ENCODE measurements at regions not wholly inside any gene's neighbourhood (a gene's known extent, or its start where the extent isn't known, plus 50 kb on each side); places are given as distances from the start of the nearest gene placed in this dataset.
"Not testable (repeated sequence)": the region's sequence is repeated elsewhere in the genome, so short reads cannot be mapped to it uniquely, and the experiment has no call there.

- DNase-seq (ENCODE audit: low spot score) = no peak
Measured at GRCh38 chr1:214983126-214983869, 99.2 kb upstream of the KCNK2 start.

- DNase-seq (ENCODE audit: low spot score) = peak; percentile 6
Measured at GRCh38 chr1:214989341-214989740, 93.2 kb upstream of the KCNK2 start.

- peak; percentile 58 for DNase-seq (ENCODE audit: low spot score)
Measured at GRCh38 chr1:214990619-214991018, 91.9 kb upstream of the KCNK2 start.

GRCh38 chr1:214991691-214992315 is 90.7 kb upstream of the KCNK2 start:
- DNase-seq (ENCODE audit: low spot score) = no peak

- DNase-seq (ENCODE audit: low spot score) = peak; percentile 8
Measured at GRCh38 chr1:214993419-214993818, 89.1 kb upstream of the KCNK2 start.

- DNase-seq (ENCODE audit: low spot score) = no peak
Measured at GRCh38 chr1:214997685-214998084, 84.9 kb upstream of the KCNK2 start.

- DNase-seq (ENCODE audit: low spot score) = no peak
Measured at GRCh38 chr1:215001419-215002021, 81.0 kb upstream of the KCNK2 start.

GRCh38 chr1:215002471-215002870 is 80.1 kb upstream of the KCNK2 start:
- DNase-seq (ENCODE audit: low spot score) = peak; percentile 47

GRCh38 chr1:215003686-215004085 is 78.9 kb upstream of the KCNK2 start:
- no peak for DNase-seq (ENCODE audit: low spot score)

GRCh38 chr1:215004121-215004827 is 78.3 kb upstream of the KCNK2 start:
- no peak for DNase-seq (ENCODE audit: low spot score)

- no peak for DNase-seq (ENCODE audit: low spot score)
Measured at GRCh38 chr1:215005078-215005477, 77.5 kb upstream of the KCNK2 start.

GRCh38 chr1:215005656-215006345 is 76.7 kb upstream of the KCNK2 start:
- no peak for DNase-seq (ENCODE audit: low spot score)

- no peak for DNase-seq (ENCODE audit: low spot score)
Measured at GRCh38 chr1:215007880-215008279, 74.7 kb upstream of the KCNK2 start.

GRCh38 chr1:215018555-215018954 is 64.0 kb upstream of the KCNK2 start:
- DNase-seq (ENCODE audit: low spot score) = no peak

GRCh38 chr1:215022204-215022603 is 60.3 kb upstream of the KCNK2 start:
- no peak for DNase-seq (ENCODE audit: low spot score)

GRCh38 chr1:215022741-215023141 is 59.8 kb upstream of the KCNK2 start:
- no peak for DNase-seq (ENCODE audit: low spot score)

- no peak for DNase-seq (ENCODE audit: low spot score)
Measured at GRCh38 chr1:215023155-215023832, 59.2 kb upstream of the KCNK2 start.

GRCh38 chr1:215028954-215029353 is 53.6 kb upstream of the KCNK2 start:
- no peak for DNase-seq (ENCODE audit: low spot score)

GRCh38 chr1:215030581-215030980 is 52.0 kb upstream of the KCNK2 start:
- not testable (repeated sequence) for DNase-seq (ENCODE audit: low spot score)

- no peak for DNase-seq (ENCODE audit: low spot score)
Measured at GRCh38 chr1:215031392-215031791, 51.1 kb upstream of the KCNK2 start.

All from hepatic stellate cell (primary cell).